Peyer's patch (tissue), 4 donors: ENCODE measurements at regions not wholly inside any gene's neighbourhood (a gene's known extent, or its start where the extent isn't known, plus 50 kb on each side); places are given as distances from the start of the nearest gene placed in this dataset.
"Not testable (repeated sequence)": the region's sequence is repeated elsewhere in the genome, so short reads cannot be mapped to it uniquely, and the experiment has no call there.

Experiments
- DNase-seq, 3 donors: peaks; one replicate each; pipeline ENCODE4 v3.0.0-alpha.2; 2017 to 2019
- H3K27ac ChIP-seq, 4 donors: fragments of 200-600 bp; sonication (generic); one replicate each; pipeline ENCODE4 v1.5.1; 2016 to 2019
- H3K27me3 ChIP-seq, 2 donors: fragments of 200-600 bp; sonication (generic); one replicate each; pipeline ENCODE4 v1.5.1; 2019
- H3K36me3 ChIP-seq, 3 donors: fragments of 200-600 bp; sonication (generic); one replicate each; pipeline ENCODE4 v1.5.1; 2016 to 2019
- H3K4me1 ChIP-seq, 4 donors: fragments of 200-600 bp; sonication (generic); one replicate each; pipeline ENCODE4 v1.5.1; 2016 to 2019
- H3K4me3 ChIP-seq, 4 donors: fragments of 200-600 bp; sonication (generic); 1 replicate in 3 of 4; 2 replicates in 1 of 4; pipeline ENCODE4 v1.5.1; 2016 to 2019; ENCODE audit warnings: mild to moderate bottlenecking in 1 of 4
- H3K9me3 ChIP-seq, 4 donors: fragments of 200-600 bp; sonication (generic); one replicate each; pipeline ENCODE4 v1.5.1; 2016 to 2019; ENCODE audit warnings: mild to moderate bottlenecking in 1 of 4
- CTCF ChIP-seq, 6 experiments: fragments of 450-650 bp in 4 of 6; fragments of 200-600 bp in 2 of 6; sonication (generic) in 1 of 6; IDR thresholded peaks; one replicate each; pipeline ENCODE4 v1.5.1; 2017 to 2019; ENCODE audit warnings: antibody characterized with exemption in 6 of 6, mild to moderate bottlenecking in 3 of 6, moderate library complexity in 1 of 6
- POLR2A ChIP-seq, 2 donors: fragments of 450-650 bp; IDR thresholded peaks; one replicate each; pipeline ENCODE4 v1.5.1; 2017; ENCODE audit warnings: antibody characterized with exemption in 2 of 2, mild to moderate bottlenecking in 2 of 2, moderate library complexity in 2 of 2

GRCh38 chr5:57884346-57885102, 401.9 kb upstream of the ACTBL2 start:
- Histone ChIP-seq H3K4me3 (no peak overlapping the region), H3K9me3 (no peaks in the 10 kb centered on the region), H3K27ac (no peak overlapping the region), H3K27me3 (no peaks in the 10 kb centered on the region), H3K36me3 (no peaks in the 10 kb centered on the region), H3K4me1 (no peaks in the 10 kb centered on the region)
- TF ChIP-seq CTCF (IDR thresholded peaks at IDR 0.05): no peak
- TF ChIP-seq POLR2A (IDR thresholded peaks at IDR 0.05): no peak
- DNase-seq: no peak

- no peaks in the 10 kb centered on the region for H3K4me1 ChIP-seq
- TF ChIP-seq POLR2A (IDR thresholded peaks at IDR 0.05): no peak
- TF ChIP-seq CTCF (IDR thresholded peaks at IDR 0.05): no peak
- H3K27ac ChIP-seq: no peak overlapping the region
- DNase-seq: no peak
- H3K4me3 ChIP-seq: no peak overlapping the region
- H3K27me3 ChIP-seq: no peaks in the 10 kb centered on the region
- no peaks in the 10 kb centered on the region for H3K9me3 ChIP-seq
- no peaks in the 10 kb centered on the region for H3K36me3 ChIP-seq
These were observed 397.6 kb upstream of the ACTBL2 start for GRCh38 chr5:57880216-57880615.

GRCh38 chr5:57878301-57878722, 395.7 kb upstream of the ACTBL2 start:
- no peak for DNase-seq
- TF ChIP-seq POLR2A (IDR thresholded peaks at IDR 0.05) (no peak), CTCF (IDR thresholded peaks at IDR 0.05) (no peak)

GRCh38 chr5:57871496-57871895, 388.9 kb upstream of the ACTBL2 start:
- Histone ChIP-seq H3K27ac (no peak overlapping the region), H3K36me3 (no peaks in the 10 kb centered on the region), H3K9me3 (no peaks in the 10 kb centered on the region), H3K4me1 (no peaks in the 10 kb centered on the region), H3K27me3 (no peaks in the 10 kb centered on the region), H3K4me3 (no peak overlapping the region)
- DNase-seq: no peak
- TF ChIP-seq POLR2A (IDR thresholded peaks at IDR 0.05): no peak
- no peak for TF ChIP-seq CTCF (IDR thresholded peaks at IDR 0.05)

More at GRCh38 chr5:57878301-57878722, 395.7 kb upstream of the ACTBL2 start:
- Histone ChIP-seq H3K27me3 (no peaks in the 10 kb centered on the region), H3K4me3 (no peak overlapping the region), H3K4me1 (no peaks in the 10 kb centered on the region), H3K27ac (no peak overlapping the region), H3K36me3 (no peaks in the 10 kb centered on the region), H3K9me3 (no peaks in the 10 kb centered on the region)

DNA sequence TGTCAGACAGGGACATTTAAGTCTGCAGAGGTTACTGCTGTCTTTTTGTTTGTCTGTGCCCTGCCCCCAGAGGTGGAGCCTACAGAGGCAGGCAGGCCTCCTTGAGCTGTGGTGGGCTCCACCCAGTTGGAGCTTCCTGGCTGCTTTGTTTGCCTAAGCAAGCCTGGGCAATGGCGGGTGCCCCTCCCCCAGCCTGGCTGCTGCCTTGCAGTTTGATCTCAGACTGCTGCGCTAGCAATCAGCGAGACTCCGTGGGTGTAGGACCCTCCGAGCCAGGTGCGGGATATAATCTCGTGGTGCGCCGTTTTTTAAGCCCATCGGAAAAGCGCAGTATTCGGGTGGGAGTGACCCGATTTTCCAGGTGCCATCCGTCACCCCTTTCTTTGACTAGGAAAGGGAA, 387.7 kb upstream of the ACTBL2 start:
- not testable (repeated sequence) for H3K36me3 ChIP-seq, H3K27ac ChIP-seq, H3K4me3 ChIP-seq, H3K9me3 ChIP-seq, H3K27me3 ChIP-seq, DNase-seq, H3K4me1 ChIP-seq

DNA sequence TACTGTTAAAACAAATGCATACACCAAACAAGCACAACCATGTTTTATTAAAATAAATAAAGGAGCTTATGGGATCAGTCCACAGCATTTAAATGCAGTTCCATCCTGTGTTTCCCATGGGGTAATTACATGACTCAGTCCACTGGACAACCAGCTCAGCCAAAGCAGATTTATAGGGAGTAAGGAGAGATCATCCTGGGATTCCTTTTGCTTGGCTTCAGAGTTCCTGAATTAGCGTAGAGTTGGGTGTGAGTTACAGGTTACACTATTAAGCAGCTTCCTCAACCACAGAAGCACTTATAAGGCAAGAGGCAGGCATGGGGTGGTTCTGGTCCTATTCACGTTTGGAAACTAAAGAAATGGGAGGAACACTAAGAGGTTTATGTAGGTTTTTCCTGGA, 381.1 kb upstream of the ACTBL2 start:
- no peaks in the 10 kb centered on the region for H3K27me3 ChIP-seq
- no peaks in the 10 kb centered on the region for H3K4me1 ChIP-seq
- H3K36me3 ChIP-seq: no peaks in the 10 kb centered on the region
- no peak overlapping the region for H3K27ac ChIP-seq
- TF ChIP-seq POLR2A (IDR thresholded peaks at IDR 0.05): no peak
- no peak for TF ChIP-seq CTCF (IDR thresholded peaks at IDR 0.05)
- no peak overlapping the region for H3K4me3 ChIP-seq
- no peaks in the 10 kb centered on the region for H3K9me3 ChIP-seq
- no peak for DNase-seq
